Forelimb muscle (tissue), 1 donor: ENCODE measurements at regions not wholly inside any gene's neighbourhood (a gene's known extent, or its start where the extent isn't known, plus 50 kb on each side); places are given as distances from the start of the nearest gene placed in this dataset.

Source experiments
- DNase-seq: peaks from one replicate; pipeline ENCODE4 v3.0.0-alpha.2; 2013; ENCODE audit warnings: low read depth

GRCh38 chr5:142475102-142475513, 150.3 kb upstream of the SPRY4 start:
- DNase-seq: no peak

GRCh38 chr5:142474431-142475094, 149.7 kb upstream of the SPRY4 start:
- no peak for DNase-seq

- no peak for DNase-seq
These were observed 148.2 kb upstream of the SPRY4 start for GRCh38 chr5:142473038-142473437.

- DNase-seq: no peak
These were observed 147.6 kb upstream of the SPRY4 start for GRCh38 chr5:142472306-142472951.

GRCh38 chr5:142466195-142466971, 141.6 kb upstream of the SPRY4 start:
- peak; percentile 28 for DNase-seq

GRCh38 chr5:142465476-142465875, 140.7 kb upstream of the SPRY4 start:
- no peak for DNase-seq

- no peak for DNase-seq
These were observed 139.1 kb upstream of the SPRY4 start for GRCh38 chr5:142463904-142464303.

- no peak for DNase-seq
These were observed 136.3 kb upstream of the SPRY4 start for GRCh38 chr5:142461028-142461590.

GRCh38 chr5:142459209-142459608, 134.4 kb upstream of the SPRY4 start:
- DNase-seq: no peak

- no peak for DNase-seq
These were observed 131.0 kb upstream of the SPRY4 start for GRCh38 chr5:142455856-142456255.

GRCh38 chr5:142453932-142454331, 129.1 kb upstream of the SPRY4 start:
- no peak for DNase-seq

GRCh38 chr5:142450419-142450818, 125.6 kb upstream of the SPRY4 start:
- DNase-seq: no peak

- DNase-seq: no peak
These were observed 123.1 kb upstream of the SPRY4 start for GRCh38 chr5:142447887-142448286.

- DNase-seq: no peak
These were observed 122.1 kb upstream of the SPRY4 start for GRCh38 chr5:142446960-142447279.

- DNase-seq: no peak
These were observed 121.5 kb upstream of the SPRY4 start for GRCh38 chr5:142446131-142446959.

GRCh38 chr5:142445266-142445665, 120.4 kb upstream of the SPRY4 start:
- no peak for DNase-seq

- DNase-seq: no peak
These were observed 116.8 kb upstream of the SPRY4 start for GRCh38 chr5:142441616-142442015.

- peak; percentile 58 for DNase-seq
These were observed 114.5 kb upstream of the SPRY4 start for GRCh38 chr5:142439207-142439860.

- DNase-seq: no peak
These were observed 113.8 kb upstream of the SPRY4 start for GRCh38 chr5:142438573-142438972.

- no peak for DNase-seq
These were observed 112.7 kb upstream of the SPRY4 start for GRCh38 chr5:142437563-142437962.

- DNase-seq: no peak
These were observed 110.7 kb upstream of the SPRY4 start for GRCh38 chr5:142435410-142436115.
